NCI-H526 (cell line): ENCODE measurements at regions not wholly inside any gene's neighbourhood (a gene's known extent, or its start where the extent isn't known, plus 50 kb on each side); places are given as distances from the start of the nearest gene placed in this dataset.
"Not testable (repeated sequence)": the region's sequence is repeated elsewhere in the genome, so short reads cannot be mapped to it uniquely, and the experiment has no call there.

ENCODE experiments used
- DNase-seq, 2 experiments: peaks; one replicate each; lab custom pipeline; 2025; lab: John Stamatoyannopoulos, UW

DNA sequence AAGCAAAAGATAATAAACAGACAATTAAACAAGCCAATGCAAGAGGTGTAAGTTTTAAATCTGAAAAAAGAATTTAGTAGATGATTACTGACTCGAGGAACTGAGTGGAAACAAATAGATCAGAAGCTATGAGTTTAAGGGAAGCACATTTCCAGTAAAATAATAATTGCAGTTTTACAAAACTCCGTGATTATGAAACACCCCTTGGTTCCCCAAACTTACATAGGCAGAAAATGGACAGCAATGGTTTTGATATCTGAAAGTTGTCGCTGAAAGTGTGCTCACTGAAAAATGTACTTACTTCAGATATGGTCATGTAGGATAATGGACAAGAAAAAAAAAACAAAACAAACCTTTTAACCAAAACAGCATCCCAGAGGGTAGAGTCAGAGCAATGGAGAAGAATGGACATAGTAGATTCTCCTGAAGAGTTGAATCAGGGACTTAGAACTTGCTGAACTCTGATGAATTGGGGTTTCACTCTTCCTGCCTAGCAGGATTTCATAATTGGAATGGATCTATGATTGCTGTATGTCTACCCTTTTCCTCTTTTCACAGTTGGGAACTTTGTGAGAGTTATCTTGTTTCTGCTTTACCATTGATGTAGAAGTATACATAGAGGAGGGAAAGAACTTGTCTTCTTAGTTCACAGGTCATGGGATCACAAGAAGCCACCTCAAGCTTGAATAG, 305.6 kb upstream of the ZEB2 start:
- no peak for DNase-seq

DNA sequence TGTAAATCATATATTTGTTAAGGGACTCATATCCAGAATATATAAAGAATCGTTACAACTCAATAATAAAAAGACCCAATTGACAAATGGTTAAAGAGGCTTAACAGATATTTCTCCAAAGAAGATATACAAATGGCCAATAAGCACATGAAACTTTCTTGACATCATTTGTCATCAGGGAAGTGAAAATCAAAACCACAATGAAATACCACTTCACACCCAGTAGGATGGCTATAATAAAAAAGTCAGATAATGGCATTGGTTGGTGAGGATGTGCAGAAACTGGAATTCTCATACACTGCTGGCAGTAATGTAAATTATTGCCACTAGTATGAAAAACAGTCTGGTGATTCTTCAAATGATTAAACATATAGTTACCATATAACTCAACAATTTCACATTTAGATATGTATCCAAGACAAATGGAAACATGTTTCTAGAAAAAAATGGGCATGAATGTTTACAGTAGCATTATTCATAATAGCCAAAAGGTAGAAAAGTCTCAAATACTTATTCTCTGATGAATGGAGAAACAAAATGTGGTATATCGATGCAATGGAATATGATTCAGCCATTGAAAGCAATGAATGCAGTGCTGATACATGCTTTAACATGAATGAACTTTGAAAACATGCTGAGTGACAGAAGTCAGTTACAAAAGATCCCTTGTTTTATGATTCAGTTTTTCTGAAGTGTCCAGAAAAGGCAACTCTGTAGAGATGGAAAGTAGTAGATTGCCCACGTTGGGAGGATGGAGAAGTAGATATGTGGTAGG, 304.6 kb upstream of the ZEB2 start:
- no peak for DNase-seq

- DNase-seq: no peak
Observed at GRCh38 chr2:144822966-144823365, 303.0 kb upstream of the ZEB2 start.

GRCh38 chr2:144812288-144812687, 292.4 kb upstream of the ZEB2 start:
- DNase-seq: no peak

- no peak for DNase-seq
Observed at GRCh38 chr2:144801766-144802165, 281.8 kb upstream of the ZEB2 start.

- no peak for DNase-seq
Observed at GRCh38 chr2:144801325-144801724, 281.4 kb upstream of the ZEB2 start.

DNA sequence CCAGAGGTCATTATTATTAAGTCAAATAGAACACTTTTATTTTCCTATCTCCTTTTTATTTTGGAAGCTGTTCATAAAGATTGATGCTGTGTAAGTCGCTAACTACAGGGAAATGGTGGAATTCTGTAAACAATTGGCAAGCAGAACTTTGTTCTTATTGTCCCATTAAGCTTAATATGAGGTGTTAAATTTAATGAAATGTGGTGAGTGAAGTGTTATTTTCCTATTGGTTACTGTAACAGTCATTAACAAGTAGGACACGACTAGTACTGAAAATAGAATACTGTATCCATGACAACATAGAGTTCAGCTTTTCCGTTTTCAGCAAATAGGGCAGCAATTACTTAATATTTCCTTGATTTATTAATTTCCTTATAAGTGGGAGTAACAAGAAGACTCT, 279.1 kb upstream of the ZEB2 start:
- no peak for DNase-seq

DNA sequence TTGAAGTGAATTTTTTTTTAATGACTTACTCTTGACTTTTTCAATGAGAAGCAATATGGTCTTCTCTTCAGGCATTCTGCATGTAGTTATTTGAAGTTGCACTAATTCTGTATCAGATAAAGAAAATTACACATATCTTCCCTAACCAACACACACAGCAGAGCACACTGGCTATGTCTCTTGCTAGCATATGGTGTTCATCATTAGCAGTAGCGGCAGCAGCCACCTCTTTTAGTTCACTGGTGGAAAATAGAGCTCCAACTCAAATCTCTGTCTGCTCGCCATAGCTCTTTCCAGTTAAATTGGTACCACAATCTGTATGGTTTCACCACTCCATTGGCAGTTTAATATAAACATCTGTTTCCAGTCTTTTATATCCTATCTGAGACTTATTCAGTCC, 278.1 kb upstream of the ZEB2 start:
- DNase-seq: no peak

GRCh38 chr2:144796936-144797335, 277.0 kb upstream of the ZEB2 start:
- no peak for DNase-seq

- DNase-seq: no peak
Observed at GRCh38 chr2:144796164-144796563, 276.2 kb upstream of the ZEB2 start.

DNA sequence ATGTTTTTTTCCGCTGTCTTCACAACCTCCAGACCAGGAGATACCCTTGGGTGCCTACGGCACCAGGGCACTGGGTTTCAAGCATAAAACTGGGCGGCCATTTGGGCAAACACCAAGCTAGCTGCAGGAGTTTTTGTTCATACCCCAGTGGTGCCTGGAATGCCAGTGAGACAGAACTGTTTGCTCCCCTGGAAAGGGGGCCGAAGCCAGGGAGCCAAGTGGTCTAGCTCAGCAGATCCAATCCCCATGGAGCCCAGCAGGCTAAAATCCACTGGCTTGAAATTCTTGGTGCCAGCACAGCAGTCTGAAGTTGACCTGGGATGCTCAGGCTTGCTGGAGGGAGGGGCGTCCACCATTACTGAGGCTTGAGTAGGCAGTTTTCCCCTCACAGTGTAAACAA, 265.3 kb upstream of the ZEB2 start:
- no peak for DNase-seq

- DNase-seq: no peak
Observed at GRCh38 chr2:144780983-144781382, 261.1 kb upstream of the ZEB2 start.

DNA sequence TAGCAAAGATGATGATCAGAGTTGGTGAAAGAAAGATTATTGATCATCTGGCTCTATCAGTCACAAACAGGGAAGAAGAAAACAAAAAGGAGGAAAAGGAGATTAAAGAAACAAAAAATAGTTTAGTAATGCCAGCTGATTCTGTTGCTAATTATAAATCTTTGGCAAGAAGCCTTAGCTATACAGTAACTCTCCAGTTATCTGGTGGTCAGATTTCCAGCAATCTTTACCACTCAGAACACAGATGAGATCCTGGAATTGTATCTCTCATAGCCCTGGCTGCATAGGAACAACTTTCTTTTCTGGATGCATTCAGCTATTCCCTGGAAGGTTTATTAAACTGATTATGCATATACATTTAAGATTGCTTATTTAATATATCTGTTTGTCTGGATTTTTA, 256.8 kb upstream of the ZEB2 start:
- no peak for DNase-seq

DNA sequence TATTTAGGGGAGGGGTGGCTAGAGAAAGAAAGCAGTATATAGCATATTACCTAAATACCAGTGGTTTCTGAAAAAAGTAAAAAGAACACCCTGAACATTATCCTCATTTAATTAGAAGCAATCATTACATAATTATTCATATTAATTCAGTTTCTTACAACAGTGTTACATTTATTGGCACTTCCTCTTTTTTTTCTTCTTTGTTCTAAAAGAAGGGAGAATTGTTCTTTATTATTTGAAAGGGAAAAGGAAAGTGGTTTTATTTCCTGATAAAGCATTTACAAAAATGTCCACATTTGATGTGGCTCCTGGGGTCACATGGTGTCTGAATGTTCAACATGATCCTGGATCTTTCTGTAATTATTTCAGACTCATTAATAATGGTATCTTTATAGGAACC, 254.9 kb upstream of the ZEB2 start:
- DNase-seq: no peak

GRCh38 chr2:144771348-144771747, 251.4 kb upstream of the ZEB2 start:
- DNase-seq: no peak

- no peak for DNase-seq
Observed at GRCh38 chr2:144770616-144771230, 250.8 kb upstream of the ZEB2 start.

- not testable (repeated sequence) for DNase-seq
Observed at GRCh38 chr2:144760939-144761338, 241.0 kb upstream of the ZEB2 start.

DNA sequence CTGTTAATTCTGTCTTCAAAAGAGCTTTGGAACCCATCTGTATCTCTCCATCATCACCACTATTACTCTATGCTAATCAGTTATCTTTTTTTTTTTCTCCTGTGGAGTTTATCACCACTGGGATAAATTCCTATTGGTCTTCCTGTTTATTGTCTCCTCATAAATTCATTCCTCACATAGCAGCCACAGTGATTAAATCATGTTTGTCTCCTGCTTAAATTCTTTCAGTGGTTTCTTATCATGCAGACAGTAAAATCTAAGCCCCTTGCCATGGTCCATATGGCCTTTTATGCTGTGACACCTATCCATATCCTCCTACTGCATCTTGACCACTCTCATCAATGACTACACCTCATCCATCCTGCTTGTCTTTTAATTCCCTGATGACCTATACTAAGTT, 239.8 kb upstream of the ZEB2 start:
- DNase-seq: no peak

DNA sequence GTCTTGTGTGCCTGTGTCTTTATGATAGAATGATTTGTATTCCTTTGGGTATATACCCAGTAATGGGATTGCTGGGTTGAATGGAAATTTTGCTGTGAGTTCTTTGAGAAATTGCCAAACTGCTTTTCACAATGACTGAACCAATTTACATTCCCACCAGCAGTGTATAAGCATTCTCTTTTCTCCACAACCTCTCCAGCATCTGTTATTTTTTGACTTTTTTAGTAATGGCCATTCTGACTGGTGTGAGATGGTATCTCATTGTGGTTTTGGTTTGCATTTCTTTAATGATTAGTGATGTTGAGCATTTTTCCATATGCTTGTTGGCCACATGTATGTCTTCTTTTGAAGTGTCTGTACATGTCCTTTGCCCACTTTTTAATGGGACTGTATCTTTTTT, 238.3 kb upstream of the ZEB2 start:
- DNase-seq: not testable (repeated sequence)

GRCh38 chr2:144753416-144753815, 233.5 kb upstream of the ZEB2 start:
- DNase-seq: no peak

- no peak for DNase-seq
Observed at GRCh38 chr2:144751142-144751905, 231.4 kb upstream of the ZEB2 start.

DNA sequence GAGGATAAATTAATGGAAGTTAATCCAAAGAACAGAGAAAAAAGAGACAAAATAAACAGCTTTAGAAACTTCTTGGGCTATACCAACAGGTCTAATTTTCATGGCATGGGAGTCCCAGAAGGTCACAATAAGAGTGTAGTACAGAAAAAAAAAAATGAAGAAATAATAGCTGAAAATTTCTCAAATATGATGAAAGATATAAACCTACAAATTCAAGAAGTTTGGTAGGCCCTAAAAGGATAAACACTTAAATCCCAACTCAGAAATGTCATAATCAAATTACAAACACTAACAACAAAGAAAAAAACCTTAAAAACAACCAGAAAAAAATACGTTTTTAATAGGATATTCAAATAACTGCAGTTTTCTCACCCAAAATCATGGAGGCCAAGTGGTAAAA, 229.3 kb upstream of the ZEB2 start:
- no peak for DNase-seq

GRCh38 chr2:144748443-144748842, 228.5 kb upstream of the ZEB2 start:
- DNase-seq: no peak
